IMR-90 (cell line): ENCODE measurements at regions not wholly inside any gene's neighbourhood (a gene's known extent, or its start where the extent isn't known, plus 50 kb on each side); places are given as distances from the start of the nearest gene placed in this dataset.

Source experiments
- BHLHE40 ChIP-seq: fragments of 150-350 bp; IDR thresholded peaks from 2 replicates; pipeline ENCODE4 v1.6.1; 2016; ENCODE audit warnings: mild to moderate bottlenecking, low read depth, low read length
- MAFK ChIP-seq: IDR thresholded peaks from 2 replicates; pipeline ENCODE4 v1.6.1; 2012; ENCODE audit warnings: low read depth, low read length, improper control_type of control experiment
- POLR2A ChIP-seq: IDR thresholded peaks from 2 replicates; pipeline ENCODE4 v1.6.1; 2012; ENCODE audit warnings: mild to moderate bottlenecking, low read depth, low read length
- RAD21 ChIP-seq: IDR thresholded peaks from 2 replicates; pipeline ENCODE4 v1.6.1; 2012; ENCODE audit warnings: low read length, improper control_type of control experiment
- RCOR1 ChIP-seq: IDR thresholded peaks from 2 replicates; pipeline ENCODE4 v1.6.1; 2012; ENCODE audit warnings: mild to moderate bottlenecking, low read length, improper control_type of control experiment; ENCODE audit not compliant: insufficient replicate concordance
- RFX5 ChIP-seq: IDR thresholded peaks from 2 replicates; pipeline ENCODE4 v1.8.0; 2012; ENCODE audit warnings: low read depth, mild to moderate bottlenecking, low read length, moderate library complexity
- TF ChIP-seq, protein P1 (sequence below): conservative IDR thresholded peaks from 2 replicates; pipeline ENCODE4 v1.5.1; 2012; ENCODE audit warnings: mild to moderate bottlenecking, low read depth, low read length, improper control_type of control experiment
- TF ChIP-seq, protein P2 (sequence below): fragments of 150-350 bp; IDR thresholded peaks from 2 replicates; pipeline ENCODE4 v1.6.1; 2016; ENCODE audit warnings: low read depth, mild to moderate bottlenecking, low read length, moderate library complexity, borderline replicate concordance

DNA sequence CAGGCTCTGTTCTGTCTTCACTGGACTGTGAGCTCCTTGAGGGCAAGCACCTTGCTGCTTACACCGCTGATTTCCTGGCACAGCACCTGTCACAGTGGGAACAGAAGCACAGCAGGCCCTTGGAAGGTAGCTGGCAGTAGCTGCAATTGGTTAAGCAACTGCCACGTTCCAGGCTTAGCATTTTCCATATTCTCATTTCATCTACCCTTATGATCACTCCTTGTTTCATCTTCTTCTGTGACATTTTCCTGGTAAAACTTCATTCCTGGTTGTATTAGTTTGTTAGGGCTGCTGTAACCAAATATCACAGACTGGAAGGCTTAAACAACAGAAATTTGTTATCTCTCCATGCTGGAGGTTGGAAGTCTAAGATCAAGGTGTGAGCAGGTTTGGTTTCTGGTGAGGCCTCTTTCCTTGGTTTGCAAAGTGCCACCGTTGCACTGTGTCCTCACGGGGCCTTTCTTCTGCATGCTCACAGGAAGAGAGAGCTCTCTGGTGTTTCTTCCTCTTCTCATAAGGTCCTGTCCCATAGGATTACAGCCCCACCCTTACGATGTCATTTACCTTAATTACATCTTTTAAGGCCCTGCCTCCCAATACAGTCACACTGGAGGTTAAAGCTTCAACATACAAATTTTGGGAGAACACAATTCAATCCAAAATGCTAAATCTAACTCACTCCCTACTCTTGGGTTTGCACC lies 121.7 kb upstream of the CPSF6 start:
- TF ChIP-seq, protein P1, sequence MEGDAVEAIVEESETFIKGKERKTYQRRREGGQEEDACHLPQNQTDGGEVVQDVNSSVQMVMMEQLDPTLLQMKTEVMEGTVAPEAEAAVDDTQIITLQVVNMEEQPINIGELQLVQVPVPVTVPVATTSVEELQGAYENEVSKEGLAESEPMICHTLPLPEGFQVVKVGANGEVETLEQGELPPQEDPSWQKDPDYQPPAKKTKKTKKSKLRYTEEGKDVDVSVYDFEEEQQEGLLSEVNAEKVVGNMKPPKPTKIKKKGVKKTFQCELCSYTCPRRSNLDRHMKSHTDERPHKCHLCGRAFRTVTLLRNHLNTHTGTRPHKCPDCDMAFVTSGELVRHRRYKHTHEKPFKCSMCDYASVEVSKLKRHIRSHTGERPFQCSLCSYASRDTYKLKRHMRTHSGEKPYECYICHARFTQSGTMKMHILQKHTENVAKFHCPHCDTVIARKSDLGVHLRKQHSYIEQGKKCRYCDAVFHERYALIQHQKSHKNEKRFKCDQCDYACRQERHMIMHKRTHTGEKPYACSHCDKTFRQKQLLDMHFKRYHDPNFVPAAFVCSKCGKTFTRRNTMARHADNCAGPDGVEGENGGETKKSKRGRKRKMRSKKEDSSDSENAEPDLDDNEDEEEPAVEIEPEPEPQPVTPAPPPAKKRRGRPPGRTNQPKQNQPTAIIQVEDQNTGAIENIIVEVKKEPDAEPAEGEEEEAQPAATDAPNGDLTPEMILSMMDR = no peak
- TF ChIP-seq POLR2A = no peak
- TF ChIP-seq, protein P2, sequence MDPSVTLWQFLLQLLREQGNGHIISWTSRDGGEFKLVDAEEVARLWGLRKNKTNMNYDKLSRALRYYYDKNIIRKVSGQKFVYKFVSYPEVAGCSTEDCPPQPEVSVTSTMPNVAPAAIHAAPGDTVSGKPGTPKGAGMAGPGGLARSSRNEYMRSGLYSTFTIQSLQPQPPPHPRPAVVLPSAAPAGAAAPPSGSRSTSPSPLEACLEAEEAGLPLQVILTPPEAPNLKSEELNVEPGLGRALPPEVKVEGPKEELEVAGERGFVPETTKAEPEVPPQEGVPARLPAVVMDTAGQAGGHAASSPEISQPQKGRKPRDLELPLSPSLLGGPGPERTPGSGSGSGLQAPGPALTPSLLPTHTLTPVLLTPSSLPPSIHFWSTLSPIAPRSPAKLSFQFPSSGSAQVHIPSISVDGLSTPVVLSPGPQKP = no peak
- TF ChIP-seq RCOR1 = no peak
- TF ChIP-seq MAFK = no peak
- no peak for TF ChIP-seq RFX5
- TF ChIP-seq RAD21 = no peak
- no peak for TF ChIP-seq BHLHE40
